Activated CD4-positive, alpha-beta T cell treated with anti-CD3 and anti-CD28 coated beads, Interleukin-2, amount 10 ng/mL, durations not matched to agents 7 days and 5 days (primary cell): ENCODE measurements at regions not wholly inside any gene's neighbourhood (a gene's known extent, or its start where the extent isn't known, plus 50 kb on each side); places are given as distances from the start of the nearest gene placed in this dataset.
"Not testable (repeated sequence)": the region's sequence is repeated elsewhere in the genome, so short reads cannot be mapped to it uniquely, and the experiment has no call there.

Experiments used
- CTCF ChIA-PET: fragments of 350-600 bp; sonication (Branson Sonifier 250); formaldehyde crosslinking; loops from one replicate; lab custom pipeline; 2021; ENCODE audit warnings: antibody characterized with exemption; lab: Charles Lee
- POLR2A ChIA-PET: fragments of 350-600 bp; sonication (Branson Sonifier 250); formaldehyde crosslinking; loops from one replicate; lab custom pipeline; 2021; ENCODE audit warnings: antibody characterized with exemption; lab: Charles Lee
- DNase-seq: peaks from one replicate; pipeline ENCODE4 v3.0.0-alpha.2; 2020
- H3K27ac Mint-ChIP-seq: one replicate; pipeline ENCODE4 v1.8.0; 2021; ENCODE audit warnings: mild to moderate bottlenecking, moderate library complexity, mixed read lengths
- H3K27me3 Mint-ChIP-seq: one replicate; pipeline ENCODE4 v1.8.0; 2021; ENCODE audit warnings: mixed read lengths
- H3K36me3 Mint-ChIP-seq: one replicate; pipeline ENCODE4 v1.8.0; 2021; ENCODE audit warnings: low read depth, mixed read lengths
- H3K4me1 Mint-ChIP-seq: one replicate; pipeline ENCODE4 v1.8.0; 2021; ENCODE audit warnings: mixed read lengths
- H3K4me3 Mint-ChIP-seq: one replicate; pipeline ENCODE4 v1.8.0; 2021; ENCODE audit warnings: mild to moderate bottlenecking, moderate library complexity, mixed read lengths
- H3K9me3 Mint-ChIP-seq: one replicate; pipeline ENCODE4 v1.8.0; 2021; ENCODE audit warnings: mixed read lengths

GRCh38 chr2:111552625-111553024 is 331.4 kb downstream of the ANAPC1 start:
- H3K36me3 Mint-ChIP-seq, H3K4me1 Mint-ChIP-seq, H3K4me3 Mint-ChIP-seq, DNase-seq, H3K9me3 Mint-ChIP-seq, POLR2A ChIA-PET, H3K27me3 Mint-ChIP-seq, H3K27ac Mint-ChIP-seq, CTCF ChIA-PET: not testable (repeated sequence)

GRCh38 chr2:111559301-111559700 is 324.7 kb downstream of the ANAPC1 start:
- H3K27me3 Mint-ChIP-seq, H3K9me3 Mint-ChIP-seq, H3K4me3 Mint-ChIP-seq, H3K4me1 Mint-ChIP-seq, H3K27ac Mint-ChIP-seq, DNase-seq, H3K36me3 Mint-ChIP-seq, POLR2A ChIA-PET, CTCF ChIA-PET: not testable (repeated sequence)

- H3K36me3 Mint-ChIP-seq, H3K9me3 Mint-ChIP-seq, H3K4me3 Mint-ChIP-seq, CTCF ChIA-PET, DNase-seq, POLR2A ChIA-PET, H3K4me1 Mint-ChIP-seq, H3K27me3 Mint-ChIP-seq: not testable (repeated sequence)
- peak overlapping the region; percentile 61 for H3K27ac Mint-ChIP-seq
Measured at GRCh38 chr2:111559814-111560213, 324.2 kb downstream of the ANAPC1 start.

- POLR2A ChIA-PET, H3K36me3 Mint-ChIP-seq, DNase-seq, CTCF ChIA-PET, H3K9me3 Mint-ChIP-seq, H3K27ac Mint-ChIP-seq, H3K27me3 Mint-ChIP-seq, H3K4me3 Mint-ChIP-seq: not testable (repeated sequence)
- peaks cover 12% of the 10 kb centered on the region for H3K4me1 Mint-ChIP-seq
Measured at GRCh38 chr2:111566068-111566467, 317.9 kb downstream of the ANAPC1 start.

GRCh38 chr2:111567233-111567632 is 316.8 kb downstream of the ANAPC1 start:
- DNase-seq, H3K27me3 Mint-ChIP-seq, CTCF ChIA-PET, H3K9me3 Mint-ChIP-seq, H3K36me3 Mint-ChIP-seq, POLR2A ChIA-PET, H3K4me3 Mint-ChIP-seq, H3K27ac Mint-ChIP-seq: not testable (repeated sequence)
- peaks cover 12% of the 10 kb centered on the region for H3K4me1 Mint-ChIP-seq

GRCh38 chr2:111569356-111570199 is 314.4 kb downstream of the ANAPC1 start:
- peaks cover 12% of the 10 kb centered on the region for H3K4me1 Mint-ChIP-seq
- CTCF ChIA-PET, H3K4me3 Mint-ChIP-seq, H3K27me3 Mint-ChIP-seq, H3K27ac Mint-ChIP-seq, H3K9me3 Mint-ChIP-seq, DNase-seq, H3K36me3 Mint-ChIP-seq: not testable (repeated sequence)
- POLR2A ChIA-PET: interaction anchor here (0.6 kb wide), 1 partner anchor 600 kb away, joined by 4 read pairs; no protein-coding TSS in a partner anchor

GRCh38 chr2:111570300-111571114 is 313.5 kb downstream of the ANAPC1 start:
- H3K27ac Mint-ChIP-seq, H3K27me3 Mint-ChIP-seq, POLR2A ChIA-PET, H3K9me3 Mint-ChIP-seq, CTCF ChIA-PET, H3K36me3 Mint-ChIP-seq: not testable (repeated sequence)
- Mint-ChIP-seq H3K4me3 (peak overlapping the region; percentile 33), H3K4me1 (peaks cover 12% of the 10 kb centered on the region)
- peak; percentile 7 for DNase-seq

GRCh38 chr2:111574803-111575202 is 309.2 kb downstream of the ANAPC1 start:
- H3K27me3 Mint-ChIP-seq, H3K4me1 Mint-ChIP-seq, DNase-seq, CTCF ChIA-PET, H3K4me3 Mint-ChIP-seq, H3K36me3 Mint-ChIP-seq, H3K9me3 Mint-ChIP-seq, H3K27ac Mint-ChIP-seq, POLR2A ChIA-PET: not testable (repeated sequence)

- H3K4me1 Mint-ChIP-seq, H3K4me3 Mint-ChIP-seq, POLR2A ChIA-PET, H3K9me3 Mint-ChIP-seq, CTCF ChIA-PET, H3K36me3 Mint-ChIP-seq, H3K27ac Mint-ChIP-seq, H3K27me3 Mint-ChIP-seq, DNase-seq: not testable (repeated sequence)
Measured at GRCh38 chr2:111577154-111577885, 306.7 kb downstream of the ANAPC1 start.

GRCh38 chr2:111579500-111580134 is 304.4 kb downstream of the ANAPC1 start:
- H3K27ac Mint-ChIP-seq, CTCF ChIA-PET, DNase-seq, H3K27me3 Mint-ChIP-seq, POLR2A ChIA-PET, H3K4me3 Mint-ChIP-seq, H3K9me3 Mint-ChIP-seq, H3K4me1 Mint-ChIP-seq, H3K36me3 Mint-ChIP-seq: not testable (repeated sequence)

- H3K9me3 Mint-ChIP-seq, DNase-seq, POLR2A ChIA-PET, H3K36me3 Mint-ChIP-seq, CTCF ChIA-PET, H3K27me3 Mint-ChIP-seq, H3K4me3 Mint-ChIP-seq, H3K4me1 Mint-ChIP-seq, H3K27ac Mint-ChIP-seq: not testable (repeated sequence)
Measured at GRCh38 chr2:111580616-111581015, 303.4 kb downstream of the ANAPC1 start.

GRCh38 chr2:111582090-111582489 is 301.9 kb downstream of the ANAPC1 start:
- H3K4me3 Mint-ChIP-seq, CTCF ChIA-PET, H3K27me3 Mint-ChIP-seq, POLR2A ChIA-PET, H3K9me3 Mint-ChIP-seq, H3K36me3 Mint-ChIP-seq, DNase-seq, H3K27ac Mint-ChIP-seq, H3K4me1 Mint-ChIP-seq: not testable (repeated sequence)
